ENCODE measurements at regions not wholly inside any gene's neighbourhood (a gene's known extent, or its start where the extent isn't known, plus 50 kb on each side); places are given as distances from the start of the nearest gene placed in this dataset.

DNA sequence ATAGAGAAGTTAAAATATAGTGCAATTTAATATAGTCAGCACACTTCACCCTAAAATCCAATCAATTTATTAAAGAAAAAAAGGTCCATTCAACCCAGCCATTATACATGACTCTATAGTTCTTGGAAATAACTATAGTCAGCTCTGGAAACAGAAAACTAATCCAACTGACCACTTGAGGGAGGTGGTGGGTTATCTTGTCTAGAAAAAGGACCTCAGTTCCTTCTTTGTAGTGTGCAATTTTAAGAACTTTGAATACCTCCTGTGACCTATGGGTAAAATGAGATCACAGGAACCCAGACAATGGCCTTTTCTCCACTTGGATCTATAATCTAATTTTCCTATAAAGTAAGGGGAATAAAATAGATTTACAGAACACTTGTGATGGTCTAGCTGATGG is 163.6 kb upstream of the CENPW start:
- no peak for DNase-seq (ENCODE audit: low read depth)
- no peak overlapping the region for H3K4me3 ChIP-seq (ENCODE audit: low read depth, low read length)
- TF ChIP-seq, protein P1, sequence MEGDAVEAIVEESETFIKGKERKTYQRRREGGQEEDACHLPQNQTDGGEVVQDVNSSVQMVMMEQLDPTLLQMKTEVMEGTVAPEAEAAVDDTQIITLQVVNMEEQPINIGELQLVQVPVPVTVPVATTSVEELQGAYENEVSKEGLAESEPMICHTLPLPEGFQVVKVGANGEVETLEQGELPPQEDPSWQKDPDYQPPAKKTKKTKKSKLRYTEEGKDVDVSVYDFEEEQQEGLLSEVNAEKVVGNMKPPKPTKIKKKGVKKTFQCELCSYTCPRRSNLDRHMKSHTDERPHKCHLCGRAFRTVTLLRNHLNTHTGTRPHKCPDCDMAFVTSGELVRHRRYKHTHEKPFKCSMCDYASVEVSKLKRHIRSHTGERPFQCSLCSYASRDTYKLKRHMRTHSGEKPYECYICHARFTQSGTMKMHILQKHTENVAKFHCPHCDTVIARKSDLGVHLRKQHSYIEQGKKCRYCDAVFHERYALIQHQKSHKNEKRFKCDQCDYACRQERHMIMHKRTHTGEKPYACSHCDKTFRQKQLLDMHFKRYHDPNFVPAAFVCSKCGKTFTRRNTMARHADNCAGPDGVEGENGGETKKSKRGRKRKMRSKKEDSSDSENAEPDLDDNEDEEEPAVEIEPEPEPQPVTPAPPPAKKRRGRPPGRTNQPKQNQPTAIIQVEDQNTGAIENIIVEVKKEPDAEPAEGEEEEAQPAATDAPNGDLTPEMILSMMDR (IDR thresholded peaks at IDR 0.05; ENCODE audit: control insufficient read depth, extremely low read depth, insufficient read depth), result peak; percentile 42

DNA sequence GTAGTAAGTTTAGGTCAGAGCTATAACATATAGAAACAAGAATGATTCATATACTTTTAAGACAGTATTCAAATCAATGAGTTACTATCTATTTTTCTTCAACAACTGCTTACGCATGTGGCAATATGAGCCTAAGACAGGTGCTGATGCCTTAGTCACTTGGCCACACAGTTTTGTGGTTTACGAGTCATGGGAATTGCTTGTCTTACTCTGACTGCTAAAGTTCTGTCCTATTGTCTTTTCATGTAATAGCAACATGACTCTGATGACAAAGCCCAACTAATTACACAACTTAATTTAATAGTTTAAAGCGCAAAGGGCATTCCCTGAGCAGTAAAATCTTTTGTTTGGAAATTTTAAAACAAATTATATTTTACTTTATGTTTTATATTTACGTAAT is 159.3 kb upstream of the CENPW start:
- no peak for DNase-seq (ENCODE audit: low read depth)
- TF ChIP-seq, protein P1 (IDR thresholded peaks at IDR 0.05; ENCODE audit: control insufficient read depth, extremely low read depth, insufficient read depth), result no peak
- no peak overlapping the region for H3K4me3 ChIP-seq (ENCODE audit: low read depth, low read length)

DNA sequence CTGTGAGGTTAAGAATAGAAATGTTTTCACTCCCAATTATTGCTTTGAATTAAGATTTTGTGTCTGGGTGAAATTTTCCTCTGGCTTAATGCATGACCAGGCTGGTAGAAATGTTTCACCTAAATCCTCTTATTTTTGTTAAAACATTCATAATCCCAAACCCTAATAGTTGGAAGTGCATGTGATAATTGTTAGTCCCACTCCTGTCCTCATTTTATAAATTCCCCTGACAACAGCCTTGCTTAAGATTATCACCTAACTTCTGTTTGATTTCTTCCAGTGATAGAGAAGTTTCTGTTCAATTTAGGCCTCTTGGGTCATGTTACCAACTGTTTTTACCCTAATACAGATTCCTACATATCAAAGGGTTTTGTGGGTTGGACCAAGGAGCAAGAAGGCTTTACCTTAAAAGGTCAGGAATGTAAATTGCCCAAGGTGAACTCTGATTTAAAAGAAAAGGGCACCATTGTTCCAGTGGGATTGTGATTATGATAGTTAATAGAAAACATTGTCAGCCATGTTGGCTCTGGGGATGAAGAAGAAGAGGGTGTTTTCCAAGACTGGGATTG is 158.7 kb upstream of the CENPW start:
- TF ChIP-seq, protein P1 (IDR thresholded peaks at IDR 0.05; ENCODE audit: control insufficient read depth, extremely low read depth, insufficient read depth), result no peak
- no peak for DNase-seq (ENCODE audit: low read depth)
- no peak overlapping the region for H3K4me3 ChIP-seq (ENCODE audit: low read depth, low read length)

DNA sequence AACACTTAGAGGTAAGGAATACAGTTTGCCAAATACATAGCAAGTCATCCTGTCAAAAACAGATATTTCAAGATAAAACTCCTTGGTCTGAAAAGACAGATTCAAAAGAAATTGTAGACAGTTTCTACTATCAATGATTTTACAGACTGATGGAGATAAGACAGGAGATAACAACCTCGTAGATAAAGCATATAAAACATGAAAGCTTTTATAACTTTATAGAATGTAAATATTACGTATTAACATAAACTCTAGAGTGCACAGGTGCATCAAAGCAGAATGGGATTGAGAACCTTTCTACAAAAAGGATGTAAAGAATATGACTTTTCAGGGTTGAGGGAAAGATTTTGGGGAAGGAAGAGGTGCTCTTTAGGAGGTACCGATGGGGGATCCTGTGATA is 158.0 kb upstream of the CENPW start:
- TF ChIP-seq, protein P1 (IDR thresholded peaks at IDR 0.05; ENCODE audit: control insufficient read depth, extremely low read depth, insufficient read depth), result no peak
- DNase-seq (ENCODE audit: low read depth), result no peak
- no peak overlapping the region for H3K4me3 ChIP-seq (ENCODE audit: low read depth, low read length)

DNA sequence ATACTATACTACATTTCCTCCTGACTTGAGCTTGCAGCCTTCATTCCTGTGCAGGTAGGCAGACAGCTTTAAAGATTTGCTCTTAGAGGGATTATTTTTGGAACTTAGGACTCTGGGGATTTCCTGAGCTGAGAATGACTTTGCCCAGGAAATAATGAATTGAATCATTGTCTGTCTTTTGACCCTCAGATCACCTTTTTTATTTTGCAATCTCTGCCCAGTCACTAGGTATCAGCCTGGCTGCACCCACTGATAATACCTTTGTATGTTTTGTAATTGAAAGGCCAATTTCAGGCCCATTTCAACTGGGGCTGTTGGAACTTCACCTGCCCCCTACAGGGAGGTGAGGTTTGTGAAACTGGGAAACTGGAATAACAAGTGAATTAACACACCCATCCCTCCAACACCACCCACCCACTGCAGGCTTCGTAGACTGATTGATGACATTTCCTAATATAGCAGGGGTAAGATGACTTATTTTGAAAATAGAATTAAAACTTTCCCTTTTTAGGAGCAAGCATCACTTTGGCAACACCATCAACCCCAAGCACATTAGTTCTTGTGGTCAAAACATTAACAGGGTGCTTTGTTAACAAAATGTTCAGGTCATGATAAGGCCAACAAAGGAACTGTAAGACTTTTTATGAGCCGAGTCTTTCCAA is 157.1 kb upstream of the CENPW start:
- TF ChIP-seq, protein P1 (IDR thresholded peaks at IDR 0.05; ENCODE audit: control insufficient read depth, extremely low read depth, insufficient read depth), result no peak
- no peak overlapping the region for H3K4me3 ChIP-seq (ENCODE audit: low read depth, low read length)
- DNase-seq (ENCODE audit: low read depth), result no peak

DNA sequence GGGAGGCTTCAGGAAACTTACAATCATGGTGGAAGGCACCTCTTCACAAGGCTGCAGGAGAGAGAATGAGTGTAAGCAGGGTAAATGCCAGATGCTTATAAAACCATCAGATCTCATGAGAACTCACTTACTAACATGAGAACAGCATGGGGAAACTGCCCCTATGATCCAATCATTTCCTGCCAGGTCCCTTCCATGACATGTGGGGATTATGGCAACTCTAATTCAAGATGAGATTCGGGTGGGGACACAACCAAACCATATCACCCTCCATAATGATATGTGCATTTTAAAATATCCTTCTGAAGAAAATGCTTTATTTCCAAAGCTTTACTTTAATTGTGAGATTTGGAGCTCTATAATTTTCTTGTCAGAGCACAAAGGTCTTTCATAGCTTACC is 154.1 kb upstream of the CENPW start:
- H3K4me3 ChIP-seq (ENCODE audit: low read depth, low read length), result no peak overlapping the region
- DNase-seq (ENCODE audit: low read depth), result no peak
- TF ChIP-seq, protein P1 (IDR thresholded peaks at IDR 0.05; ENCODE audit: control insufficient read depth, extremely low read depth, insufficient read depth), result no peak
